Middle frontal gyrus (tissue), 1 donor: ENCODE measurements at regions not wholly inside any gene's neighbourhood (a gene's known extent, or its start where the extent isn't known, plus 50 kb on each side); places are given as distances from the start of the nearest gene placed in this dataset.
"Not testable (repeated sequence)": the region's sequence is repeated elsewhere in the genome, so short reads cannot be mapped to it uniquely, and the experiment has no call there.

ENCODE experiments used
- DNase-seq: peaks from one replicate; pipeline ENCODE4 v3.0.0-alpha.2; 2015; ENCODE audit warnings: low spot score; ENCODE audit errors: extremely low spot score

- DNase-seq: no peak
Observed at GRCh38 chr16:59144326-59144725, 410.2 kb upstream of the GOT2 start.

GRCh38 chr16:59126486-59126885 lies 392.4 kb upstream of the GOT2 start:
- no peak for DNase-seq

DNA sequence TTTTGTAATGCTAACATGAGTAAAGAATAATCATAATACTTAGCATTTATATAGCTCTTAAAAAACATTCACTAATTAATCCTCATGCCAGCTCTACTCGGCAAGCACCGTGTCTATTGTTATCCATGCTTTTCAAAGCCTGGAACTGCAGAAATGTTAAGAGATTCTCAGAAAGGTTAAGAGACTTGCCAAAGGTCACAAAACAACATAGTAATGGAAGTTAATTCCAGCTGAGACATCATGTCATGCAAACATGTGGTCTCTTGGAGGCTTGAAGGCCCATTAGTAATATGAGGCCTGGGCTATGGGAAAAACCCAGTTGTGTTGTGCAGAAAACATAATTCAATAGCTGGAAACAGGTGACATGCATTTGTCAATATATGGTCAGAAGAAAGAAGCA lies 389.9 kb upstream of the GOT2 start:
- no peak for DNase-seq

DNA sequence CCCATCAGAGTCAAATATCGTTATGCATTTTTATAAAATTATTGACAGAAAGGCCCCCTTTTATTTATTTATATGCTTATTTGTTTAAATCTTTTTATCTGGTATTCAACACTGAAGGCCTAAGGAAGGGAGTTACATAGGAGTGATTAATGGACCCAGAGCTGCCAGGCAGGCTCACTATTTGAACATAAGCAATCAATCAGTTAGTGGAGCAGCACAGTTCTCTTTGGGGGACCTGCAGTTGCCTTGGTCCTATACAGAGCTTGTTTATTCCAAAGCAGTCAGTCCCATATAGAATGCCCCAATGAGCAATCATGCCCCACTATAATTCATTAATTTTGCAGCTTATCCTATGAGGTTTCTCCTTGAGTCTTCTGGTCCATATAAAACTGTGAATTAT lies 389.4 kb upstream of the GOT2 start:
- DNase-seq: no peak

- no peak for DNase-seq
Observed at GRCh38 chr16:59122262-59122537, 388.1 kb upstream of the GOT2 start.

DNA sequence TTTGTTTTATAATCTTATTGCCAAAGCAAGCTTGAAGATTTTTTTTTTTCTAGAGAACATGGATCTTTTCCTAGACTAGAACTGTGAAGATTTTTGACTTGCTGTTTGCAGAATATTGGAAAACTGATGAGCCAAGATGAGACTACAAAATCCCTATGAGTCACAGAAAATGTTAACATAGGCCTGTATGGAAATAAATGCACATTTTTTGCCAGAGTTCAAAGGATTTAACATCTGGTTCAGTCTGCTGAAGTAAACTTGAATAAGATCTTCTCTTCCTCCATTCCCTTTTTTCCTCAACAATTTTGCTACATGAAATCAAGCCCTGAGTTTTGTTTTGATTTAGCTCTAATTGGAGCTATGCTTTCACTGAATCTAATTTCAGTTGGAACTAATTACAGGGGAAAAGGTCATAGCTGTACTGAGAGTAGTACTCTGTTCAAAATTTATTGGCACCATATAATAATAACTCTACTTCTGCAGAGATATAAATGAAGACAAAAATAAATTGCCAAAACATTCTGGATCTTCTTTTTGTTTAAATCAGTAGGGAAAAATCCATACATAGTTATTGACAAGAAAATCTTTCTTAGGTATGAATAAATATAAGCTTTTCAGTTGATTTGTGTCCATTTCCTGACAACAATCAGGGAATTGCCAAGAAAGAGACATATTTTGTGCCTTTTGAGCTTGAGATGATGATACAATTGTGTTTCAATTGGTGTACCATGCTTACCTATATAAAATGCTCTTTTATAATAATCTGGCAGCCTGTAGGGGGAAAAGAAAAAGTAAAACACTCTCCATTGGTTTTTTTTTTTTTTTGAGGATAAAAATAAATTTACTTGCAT lies 387.5 kb upstream of the GOT2 start:
- no peak for DNase-seq

- DNase-seq: no peak
Observed at GRCh38 chr16:59116744-59117143, 382.6 kb upstream of the GOT2 start.

GRCh38 chr16:59114790-59115189 lies 380.7 kb upstream of the GOT2 start:
- DNase-seq: no peak

DNA sequence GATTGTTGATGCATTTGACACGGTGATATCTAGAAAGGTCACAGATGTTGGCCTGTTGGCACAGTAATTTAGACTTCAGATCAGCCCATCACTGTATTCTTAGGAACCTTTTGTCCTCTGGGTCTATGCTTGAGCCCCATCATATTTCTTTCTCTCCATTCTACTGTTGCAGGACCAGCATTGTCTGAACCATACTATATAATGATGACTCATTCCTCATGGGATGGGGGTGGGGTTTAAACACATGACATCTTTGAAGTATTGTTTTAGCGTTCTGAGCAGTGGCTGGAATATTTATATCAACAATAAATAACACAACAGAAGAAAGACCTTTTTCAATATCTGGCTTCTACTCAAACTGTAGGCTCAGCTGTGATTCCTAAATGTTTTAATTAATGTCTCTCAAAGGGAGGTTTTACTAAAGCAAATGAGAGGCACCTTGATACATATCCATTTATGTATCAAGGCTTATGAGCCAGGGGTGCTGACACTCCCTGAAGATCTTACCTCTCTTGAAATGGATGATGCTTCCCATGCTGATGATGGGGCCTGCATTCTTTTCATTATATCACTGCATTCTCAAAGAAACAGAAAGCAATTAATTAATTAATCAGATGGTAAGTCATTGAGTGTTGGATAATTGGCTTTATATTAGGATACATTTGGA lies 379.0 kb upstream of the GOT2 start:
- no peak for DNase-seq

GRCh38 chr16:59111280-59111679 lies 377.2 kb upstream of the GOT2 start:
- DNase-seq: no peak

DNA sequence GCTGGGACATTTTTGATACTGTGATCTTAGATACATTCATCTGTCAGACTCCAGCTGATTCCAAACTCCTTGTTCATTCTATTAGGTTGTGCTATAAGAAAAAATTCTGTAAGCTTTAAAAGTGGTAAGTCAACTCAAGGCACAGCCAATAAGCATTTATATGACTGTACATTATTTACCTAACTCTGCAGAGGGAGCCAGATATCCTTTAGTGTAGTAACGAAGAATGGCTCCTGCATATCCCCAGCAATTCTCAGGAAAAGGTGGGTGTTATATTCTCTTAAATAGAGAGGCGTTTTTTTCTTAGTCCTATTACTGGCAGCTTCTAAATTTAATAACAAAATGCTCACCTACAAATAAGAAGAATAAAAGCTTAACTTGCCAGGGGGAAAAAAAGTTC lies 374.3 kb upstream of the GOT2 start:
- no peak for DNase-seq

DNA sequence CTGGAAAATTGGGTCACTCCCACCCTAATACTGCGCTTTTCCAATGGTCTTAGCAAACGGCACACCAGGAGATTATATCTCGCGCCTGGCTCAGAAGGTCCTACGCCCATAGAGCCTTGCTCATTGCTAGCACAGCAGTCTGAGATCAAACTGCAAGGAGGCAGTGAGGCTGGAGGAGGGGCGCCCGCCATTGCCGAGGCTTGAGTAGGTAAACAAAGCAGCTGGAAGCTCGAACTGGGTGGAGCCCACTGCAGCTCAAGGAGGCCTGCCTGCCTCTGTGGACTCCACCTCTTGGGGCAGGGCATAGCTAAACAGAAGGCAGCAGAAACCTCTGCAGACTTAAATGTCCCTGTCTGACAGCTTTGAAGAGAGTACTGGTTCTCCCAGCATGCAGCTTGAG lies 362.6 kb upstream of the GOT2 start:
- DNase-seq: not testable (repeated sequence)

DNA sequence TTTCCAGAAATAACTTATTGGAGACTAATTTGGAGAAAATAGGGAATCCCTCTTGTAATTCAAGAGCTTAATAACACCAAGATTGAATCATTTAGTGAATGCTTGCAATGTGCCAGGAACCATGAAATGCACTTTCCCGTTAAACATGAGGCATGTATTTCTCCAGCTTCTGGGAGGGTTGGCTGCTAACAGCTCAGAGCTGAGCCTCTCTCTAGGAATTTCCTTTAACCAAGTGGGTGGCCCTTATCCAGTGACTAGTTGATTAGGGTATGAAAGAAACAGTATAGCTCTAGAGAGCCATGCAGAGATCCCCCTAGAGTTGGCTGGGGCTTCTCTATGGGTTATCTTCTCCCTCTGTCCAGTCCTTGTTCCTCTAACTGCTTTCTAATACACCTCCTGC lies 356.4 kb upstream of the GOT2 start:
- no peak for DNase-seq

DNA sequence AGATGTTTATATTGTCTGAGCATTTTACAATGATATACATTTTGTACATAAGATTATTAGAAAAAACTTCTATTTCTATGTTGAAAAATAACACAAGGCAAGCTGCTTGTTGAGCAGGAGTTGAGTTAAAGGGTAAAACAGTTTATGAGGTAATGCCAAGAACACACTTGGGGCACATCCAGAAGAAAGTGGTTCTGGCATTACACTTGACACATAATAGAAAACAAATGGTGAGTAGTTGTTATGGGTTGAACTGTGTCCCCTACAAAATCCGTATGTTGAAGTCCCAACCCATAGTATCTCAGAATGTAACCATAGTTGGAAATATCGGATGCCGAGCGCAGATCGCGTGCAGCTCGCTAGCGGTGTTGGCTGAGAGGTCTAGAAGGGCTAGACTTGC lies 354.3 kb upstream of the GOT2 start:
- no peak for DNase-seq

DNA sequence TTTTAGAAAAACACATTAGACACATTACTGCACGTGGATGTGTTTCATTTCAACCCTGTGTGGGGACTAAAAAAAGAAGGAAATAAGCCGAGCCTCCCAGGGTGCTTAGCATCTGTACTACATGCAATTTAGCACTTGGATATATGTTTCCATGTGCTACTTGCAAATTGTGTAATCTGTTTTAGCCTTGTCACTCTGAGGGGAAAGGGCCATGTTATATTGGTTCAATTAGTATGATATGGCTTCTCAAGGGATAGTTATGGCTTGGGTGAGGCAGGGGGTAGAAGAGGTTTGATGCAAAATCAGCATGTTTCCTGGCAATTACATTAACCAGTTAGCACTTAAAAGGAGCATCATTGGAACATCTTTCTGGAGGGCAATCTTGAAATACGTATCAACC lies 353.5 kb upstream of the GOT2 start:
- DNase-seq: no peak

- DNase-seq: no peak
Observed at GRCh38 chr16:59067205-59067604, 333.1 kb upstream of the GOT2 start.

DNA sequence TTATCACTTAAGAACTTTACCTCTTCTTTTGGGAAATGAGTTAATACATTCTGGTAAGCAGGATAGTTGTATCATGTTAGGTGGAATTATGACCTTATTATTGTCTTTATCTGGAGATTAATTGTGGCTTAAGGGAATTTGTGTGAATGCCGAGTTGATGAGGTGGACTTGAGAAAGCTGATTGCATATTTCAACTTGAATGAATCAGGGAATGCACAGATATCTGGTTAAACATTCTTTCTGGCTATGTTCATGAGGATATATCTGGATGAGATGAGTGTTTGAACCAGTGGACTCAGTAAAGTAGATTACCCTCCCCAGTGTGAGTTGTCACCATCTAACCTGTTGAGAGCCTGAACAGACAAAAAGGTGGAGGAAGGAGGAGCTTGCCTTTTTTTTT lies 326.1 kb upstream of the GOT2 start:
- DNase-seq: no peak

DNA sequence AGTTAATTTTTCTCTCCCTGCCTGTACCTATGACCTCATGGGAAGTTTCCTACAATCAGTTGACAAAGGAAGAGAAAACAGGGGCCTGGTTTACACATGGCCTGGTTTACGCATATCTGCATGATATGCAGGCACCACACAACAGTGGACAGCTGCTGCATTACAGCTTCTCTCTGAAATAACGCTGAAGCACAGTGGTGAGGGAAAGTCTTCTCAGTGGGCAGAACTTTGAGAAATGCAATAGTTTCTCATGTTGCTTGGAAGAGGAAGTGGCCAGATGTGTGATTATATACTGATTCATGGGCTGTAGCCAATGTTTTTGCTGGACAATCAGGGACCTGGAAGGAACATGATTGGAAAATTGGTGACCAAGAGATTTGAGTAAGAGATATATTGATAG lies 324.1 kb upstream of the GOT2 start:
- DNase-seq: no peak

DNA sequence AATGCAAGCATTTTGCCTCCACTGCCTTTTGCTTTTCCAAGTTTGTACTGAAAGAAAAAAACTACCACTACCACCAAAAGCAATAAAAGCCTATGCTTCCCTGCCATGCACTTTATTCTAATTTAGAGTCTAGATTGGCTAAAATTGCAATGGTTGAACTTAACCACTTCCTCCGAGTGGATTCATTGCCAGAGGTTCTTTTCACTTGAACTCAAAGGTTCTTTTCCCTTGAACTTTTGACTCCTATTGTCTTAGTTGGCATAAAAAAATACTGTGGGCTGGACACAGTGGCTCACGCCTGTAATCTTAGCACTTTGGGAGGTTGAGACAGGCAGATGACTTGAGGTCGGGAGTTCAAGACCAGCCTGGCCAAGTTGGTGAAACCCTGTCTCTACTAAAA lies 319.8 kb upstream of the GOT2 start:
- no peak for DNase-seq

DNA sequence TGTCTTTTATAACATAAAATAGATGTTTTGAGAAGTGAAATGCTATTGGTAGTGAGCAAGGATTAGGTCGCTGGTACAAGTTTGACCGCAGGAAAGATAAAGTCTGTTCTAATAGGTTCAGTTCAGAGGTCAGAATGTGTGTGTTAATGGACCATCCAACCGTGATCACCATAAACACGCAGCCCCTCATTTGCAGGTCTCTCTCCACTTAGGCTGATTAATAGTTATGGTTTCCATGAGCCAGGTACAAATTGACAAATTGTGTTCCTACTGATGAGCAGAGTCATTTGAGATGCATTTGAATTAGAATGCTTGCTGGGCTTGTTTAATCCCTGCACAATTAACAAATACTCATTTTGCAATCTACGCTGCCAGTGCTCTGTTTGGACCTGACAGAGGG lies 318.1 kb upstream of the GOT2 start:
- no peak for DNase-seq

DNA sequence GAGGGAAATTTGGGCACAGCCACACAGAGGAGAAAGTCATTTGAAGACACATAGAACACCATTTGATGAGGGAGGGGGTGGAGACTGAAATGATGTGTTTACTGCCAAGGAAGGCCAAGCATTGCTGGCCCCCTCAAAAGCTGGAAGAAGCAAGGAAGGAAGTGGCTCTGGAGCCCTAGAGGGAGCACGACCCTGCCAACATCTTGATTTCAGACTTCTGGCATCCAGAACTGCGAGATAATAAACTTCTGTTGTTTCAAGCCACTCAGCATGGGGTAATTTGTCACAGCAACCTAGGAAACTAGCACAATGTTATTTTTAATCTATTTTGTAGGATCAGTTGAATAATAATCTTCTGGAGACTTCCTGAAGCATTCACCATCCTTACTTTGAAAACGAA lies 314.8 kb upstream of the GOT2 start:
- DNase-seq: no peak

DNA sequence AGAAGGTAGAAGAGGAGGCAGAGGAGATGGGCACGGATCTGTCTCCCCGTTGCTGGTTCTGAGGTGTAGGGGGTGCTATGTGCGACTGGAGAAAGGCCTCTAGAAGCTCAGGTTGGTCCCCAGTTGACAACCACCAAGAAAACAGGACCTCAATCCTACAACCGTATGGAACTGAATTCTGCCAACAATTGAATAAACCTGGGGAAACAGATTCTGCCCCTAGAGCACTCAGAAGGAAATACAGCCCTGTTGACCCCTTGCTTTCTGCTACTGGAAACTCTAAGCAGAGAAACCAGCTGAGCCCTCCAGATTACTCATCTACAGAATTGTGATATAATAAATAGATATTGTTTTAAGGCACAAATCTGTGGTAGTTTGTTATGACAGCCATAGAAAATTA lies 313.0 kb upstream of the GOT2 start:
- DNase-seq: no peak

GRCh38 chr16:59046335-59046734 lies 312.2 kb upstream of the GOT2 start:
- no peak for DNase-seq
